ENCODE measurements at regions not wholly inside any gene's neighbourhood (a gene's known extent, or its start where the extent isn't known, plus 50 kb on each side); places are given as distances from the start of the nearest gene placed in this dataset.

DNA sequence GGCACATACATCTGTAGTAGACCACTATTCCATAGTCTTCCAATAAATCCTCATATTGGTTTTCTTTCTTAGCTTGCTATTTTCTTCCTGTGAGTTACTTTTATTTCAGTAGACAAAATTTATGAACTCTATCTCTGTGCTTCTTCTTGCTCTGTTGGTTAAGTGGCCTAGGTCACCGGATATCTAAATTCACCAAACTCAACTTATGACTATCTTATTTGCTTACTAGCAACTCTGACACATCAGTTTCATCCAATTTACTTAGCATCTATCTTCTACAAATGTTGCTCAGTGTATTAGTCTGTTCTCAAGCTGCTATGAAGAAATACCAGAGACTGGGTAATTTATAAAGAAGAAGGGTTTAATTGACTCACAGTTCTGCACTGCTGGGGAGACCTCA lies 432.5 kb upstream of the FSIP2 start:
- TF ChIP-seq, protein P1, sequence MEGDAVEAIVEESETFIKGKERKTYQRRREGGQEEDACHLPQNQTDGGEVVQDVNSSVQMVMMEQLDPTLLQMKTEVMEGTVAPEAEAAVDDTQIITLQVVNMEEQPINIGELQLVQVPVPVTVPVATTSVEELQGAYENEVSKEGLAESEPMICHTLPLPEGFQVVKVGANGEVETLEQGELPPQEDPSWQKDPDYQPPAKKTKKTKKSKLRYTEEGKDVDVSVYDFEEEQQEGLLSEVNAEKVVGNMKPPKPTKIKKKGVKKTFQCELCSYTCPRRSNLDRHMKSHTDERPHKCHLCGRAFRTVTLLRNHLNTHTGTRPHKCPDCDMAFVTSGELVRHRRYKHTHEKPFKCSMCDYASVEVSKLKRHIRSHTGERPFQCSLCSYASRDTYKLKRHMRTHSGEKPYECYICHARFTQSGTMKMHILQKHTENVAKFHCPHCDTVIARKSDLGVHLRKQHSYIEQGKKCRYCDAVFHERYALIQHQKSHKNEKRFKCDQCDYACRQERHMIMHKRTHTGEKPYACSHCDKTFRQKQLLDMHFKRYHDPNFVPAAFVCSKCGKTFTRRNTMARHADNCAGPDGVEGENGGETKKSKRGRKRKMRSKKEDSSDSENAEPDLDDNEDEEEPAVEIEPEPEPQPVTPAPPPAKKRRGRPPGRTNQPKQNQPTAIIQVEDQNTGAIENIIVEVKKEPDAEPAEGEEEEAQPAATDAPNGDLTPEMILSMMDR (conservative IDR thresholded peaks at IDR 0.05; ENCODE audit: low read length): no peak
- no peak for TF ChIP-seq EZH2phosphoT487 (IDR thresholded peaks at IDR 0.05; ENCODE audit: borderline replicate concordance, low read depth, low read length)
